PC-3 (cell line): ENCODE measurements at regions not wholly inside any gene's neighbourhood (a gene's known extent, or its start where the extent isn't known, plus 50 kb on each side); places are given as distances from the start of the nearest gene placed in this dataset.
A peak's percentile ranks its signal among the peaks of the same experiment; 100 is the strongest.

Experiments
- ATAC-seq: fragments of 200-7000 bp; cut with Tn5 transposase; 2 replicates; pipeline ENCODE4 v1.9.1; 2020; ENCODE audit warnings: mild to moderate bottlenecking, moderate library complexity
- BruUV-seq: library from RNA; stranded (reverse); fragments of 400-500 nt; replicated peaks from 2 replicates; lab custom pipeline; 2021; lab: Mats Ljungman, UMichigan
- CTCF ChIA-PET: fragments of 300-600 bp; sonication (Branson Sonifier 250); formaldehyde crosslinking; loops from one replicate; lab custom pipeline; 2022; ENCODE audit warnings: antibody characterized with exemption; lab: Charles Lee
- POLR2A ChIA-PET: fragments of 300-600 bp; sonication (Branson Sonifier 250); formaldehyde crosslinking; loops from one replicate; lab custom pipeline; 2022; ENCODE audit warnings: antibody characterized with exemption; ENCODE audit not compliant: unreplicated experiment; lab: Charles Lee
- DNase-seq: peaks from one replicate; pipeline ENCODE4 v3.0.0-alpha.2; 2015
- H2AFZ ChIP-seq: fragments of 300-600 bp; sonication (generic); 2 replicates; pipeline ENCODE4 v1.6.0; 2016; ENCODE audit warnings: antibody characterized with exemption, low read length
- H3F3A ChIP-seq: fragments of 300-600 bp; sonication (generic); one replicate; pipeline ENCODE4 v1.6.0; 2017; ENCODE audit warnings: antibody characterized with exemption, low read length, control low read depth, mild to moderate bottlenecking; ENCODE audit not compliant: unreplicated experiment
- H3K27ac ChIP-seq: fragments of 300-600 bp; sonication (generic); 2 replicates; pipeline ENCODE4 v1.5.1; 2016; ENCODE audit warnings: mild to moderate bottlenecking, low read length
- H3K27me3 ChIP-seq: fragments of 300-600 bp; sonication (generic); 2 replicates; pipeline ENCODE4 v1.6.1; 2016; ENCODE audit warnings: low read length, mixed read lengths
- H3K36me3 ChIP-seq: fragments of 300-600 bp; sonication (generic); 2 replicates; pipeline ENCODE4 v1.6.1; 2016; ENCODE audit warnings: low read depth, mixed run types, low read length, mixed read lengths
- H3K4me1 ChIP-seq: fragments of 300-600 bp; sonication (generic); 2 replicates; pipeline ENCODE4 v1.5.1; 2016; ENCODE audit warnings: low read length; ENCODE audit not compliant: insufficient read depth
- H3K4me2 ChIP-seq: fragments of 300-600 bp; sonication (generic); 2 replicates; pipeline ENCODE4 v1.6.0; 2016; ENCODE audit warnings: low read length
- H3K4me3 ChIP-seq: fragments of 300-600 bp; sonication (generic); 2 replicates; pipeline ENCODE4 v1.5.1; 2016; ENCODE audit warnings: mild to moderate bottlenecking, low read length, mixed read lengths
- H3K79me2 ChIP-seq: fragments of 300-600 bp; sonication (generic); 2 replicates; pipeline ENCODE4 v1.6.1; 2017; ENCODE audit warnings: low read length, mixed read lengths
- H3K9ac ChIP-seq: fragments of 300-600 bp; sonication (generic); 2 replicates; pipeline ENCODE4 v1.6.0; 2016; ENCODE audit warnings: mild to moderate bottlenecking, low read length
- H3K9me2 ChIP-seq: fragments of 300-600 bp; sonication (generic); replicated peaks from 2 replicates; pipeline ENCODE4 v1.6.1; 2016; ENCODE audit warnings: mixed run types, low read length, mixed read lengths
- H3K9me3 ChIP-seq: fragments of 300-600 bp; sonication (generic); 2 replicates; pipeline ENCODE4 v1.6.1; 2016; ENCODE audit warnings: low read length, mixed read lengths
- H4K20me1 ChIP-seq: fragments of 300-600 bp; sonication (generic); 2 replicates; pipeline ENCODE4 v1.6.1; 2016; ENCODE audit warnings: low read length, mixed read lengths
- EZH2 ChIP-seq: fragments of 300-600 bp; sonication (generic); IDR thresholded peaks from one replicate; pipeline ENCODE4 v1.6.1; 2017; ENCODE audit warnings: antibody characterized with exemption, mild to moderate bottlenecking, low read length; ENCODE audit not compliant: unreplicated experiment
- EZH2phosphoT487 ChIP-seq: fragments of 300-600 bp; sonication (generic); IDR thresholded peaks from 2 replicates; pipeline ENCODE4 v1.6.1; 2018; ENCODE audit warnings: mild to moderate bottlenecking, antibody characterized with exemption, low read length, borderline replicate concordance
- intact Hi-C: fragments of 100-400 bp; cut with micrococcal nuclease; formaldehyde crosslinking; loops from 2 replicates; pipeline ENCODE4 v1.9.0; 2023
- TF ChIP-seq, protein P1 (sequence below): fragments of 300-600 bp; sonication (generic); conservative IDR thresholded peaks from 2 replicates; pipeline ENCODE4 v1.5.1; 2017; ENCODE audit warnings: antibody characterized with exemption, low read depth, mild to moderate bottlenecking, low read length

- no TSS peak for BruUV-seq
- Histone ChIP-seq H3K36me3 (no peaks in the 10 kb centered on the region), H3K27me3 (no peaks in the 10 kb centered on the region), H3K4me3 (no peak overlapping the region), H3K4me2 (no peak overlapping the region), H3K4me1 (peaks cover 51% of the 10 kb centered on the region), H3K9me2 (no peaks in the 10 kb centered on the region), H3K79me2 (no peaks in the 10 kb centered on the region), H4K20me1 (no peaks in the 10 kb centered on the region), H3F3A (peaks cover 3% of the 10 kb centered on the region), H3K9ac (peak overlapping the region; percentile 71), H3K27ac (peak overlapping the region; percentile 94), H2AFZ (no peak overlapping the region), H3K9me3 (no peaks in the 10 kb centered on the region)
- intact Hi-C loops: no loop called here
- DNase-seq: peak; percentile 93
- peak; percentile 66 for ATAC-seq
- ChIA-PET POLR2A (no interaction called here), CTCF (no interaction called here)
- TF ChIP-seq, protein P1, sequence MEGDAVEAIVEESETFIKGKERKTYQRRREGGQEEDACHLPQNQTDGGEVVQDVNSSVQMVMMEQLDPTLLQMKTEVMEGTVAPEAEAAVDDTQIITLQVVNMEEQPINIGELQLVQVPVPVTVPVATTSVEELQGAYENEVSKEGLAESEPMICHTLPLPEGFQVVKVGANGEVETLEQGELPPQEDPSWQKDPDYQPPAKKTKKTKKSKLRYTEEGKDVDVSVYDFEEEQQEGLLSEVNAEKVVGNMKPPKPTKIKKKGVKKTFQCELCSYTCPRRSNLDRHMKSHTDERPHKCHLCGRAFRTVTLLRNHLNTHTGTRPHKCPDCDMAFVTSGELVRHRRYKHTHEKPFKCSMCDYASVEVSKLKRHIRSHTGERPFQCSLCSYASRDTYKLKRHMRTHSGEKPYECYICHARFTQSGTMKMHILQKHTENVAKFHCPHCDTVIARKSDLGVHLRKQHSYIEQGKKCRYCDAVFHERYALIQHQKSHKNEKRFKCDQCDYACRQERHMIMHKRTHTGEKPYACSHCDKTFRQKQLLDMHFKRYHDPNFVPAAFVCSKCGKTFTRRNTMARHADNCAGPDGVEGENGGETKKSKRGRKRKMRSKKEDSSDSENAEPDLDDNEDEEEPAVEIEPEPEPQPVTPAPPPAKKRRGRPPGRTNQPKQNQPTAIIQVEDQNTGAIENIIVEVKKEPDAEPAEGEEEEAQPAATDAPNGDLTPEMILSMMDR: no peak
- TF ChIP-seq EZH2phosphoT487 (no peak), EZH2 (no peak)
Observed at GRCh38 chr3:102165367-102165766, 269.4 kb upstream of the ZPLD1 start.

DNA sequence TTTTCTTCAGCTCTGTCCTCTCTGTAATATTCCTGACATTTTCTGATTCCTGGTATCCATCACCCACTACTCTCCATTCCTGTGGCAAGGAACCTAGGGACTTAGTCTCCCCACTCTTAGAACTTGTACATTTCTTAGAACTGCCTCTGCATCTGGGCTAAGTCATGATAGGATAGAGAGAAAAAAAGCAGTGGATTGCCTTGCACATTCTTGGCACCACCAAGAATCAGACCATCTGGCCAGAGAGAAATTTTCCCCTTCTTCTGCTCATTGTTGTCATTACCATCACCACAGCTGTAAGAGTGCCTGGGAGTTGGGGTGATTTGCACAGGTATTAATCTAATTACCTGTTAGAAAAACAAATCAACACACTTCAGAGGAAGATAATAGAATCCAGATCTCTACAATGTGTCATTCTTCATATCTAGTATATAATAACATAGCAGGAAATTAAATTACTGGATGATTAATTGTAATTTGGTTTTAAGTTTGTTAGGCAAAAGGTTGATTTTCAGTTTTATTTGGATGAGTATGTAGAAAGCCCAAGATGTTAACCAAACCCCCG, 264.8 kb upstream of the ZPLD1 start:
- no peaks in the 10 kb centered on the region for H3K36me3 ChIP-seq
- no peaks in the 10 kb centered on the region for H3K9me2 ChIP-seq
- no peaks in the 10 kb centered on the region for H3K27me3 ChIP-seq
- H3K4me1 ChIP-seq: peaks cover 34% of the 10 kb centered on the region
- H3K9me3 ChIP-seq: no peaks in the 10 kb centered on the region
- TF ChIP-seq EZH2phosphoT487 (no peak), EZH2 (no peak)
- TF ChIP-seq, protein P1: no peak
- no peaks in the 10 kb centered on the region for H4K20me1 ChIP-seq
- ATAC-seq (no peak), DNase-seq (no peak)
- no peak overlapping the region for H3K27ac ChIP-seq
- H3K79me2 ChIP-seq: no peaks in the 10 kb centered on the region
- POLR2A ChIA-PET: no interaction called here
- peaks cover 5% of the 10 kb centered on the region for H3F3A ChIP-seq
- no peak overlapping the region for H3K9ac ChIP-seq
- CTCF ChIA-PET: no interaction called here
- intact Hi-C loops: no loop called here
- BruUV-seq: no TSS peak
- no peak overlapping the region for H2AFZ ChIP-seq
- no peak overlapping the region for H3K4me3 ChIP-seq
- no peak overlapping the region for H3K4me2 ChIP-seq

- Histone ChIP-seq H3K9ac (no peak overlapping the region), H3K27ac (no peak overlapping the region), H3K4me1 (peaks cover 34% of the 10 kb centered on the region), H3K27me3 (no peaks in the 10 kb centered on the region), H4K20me1 (no peaks in the 10 kb centered on the region), H3K79me2 (no peaks in the 10 kb centered on the region), H3K4me2 (no peak overlapping the region), H3K4me3 (no peak overlapping the region), H3K9me2 (no peaks in the 10 kb centered on the region), H2AFZ (no peak overlapping the region), H3F3A (peaks cover 7% of the 10 kb centered on the region), H3K9me3 (no peaks in the 10 kb centered on the region), H3K36me3 (no peaks in the 10 kb centered on the region)
- intact Hi-C loops: no loop called here
- BruUV-seq: no TSS peak
- ATAC-seq: no peak
- no peak for TF ChIP-seq EZH2phosphoT487
- no peak for TF ChIP-seq EZH2
- TF ChIP-seq, protein P1: no peak
- POLR2A ChIA-PET: interaction anchor here (0.6 kb wide), 1 partner anchor 313 kb away, joined by 3 read pairs; no protein-coding TSS in a partner anchor
- CTCF ChIA-PET: no interaction called here
- DNase-seq: no peak
Observed at GRCh38 chr3:102170545-102170944, 264.3 kb upstream of the ZPLD1 start.
